ENCODE measurements at regions not wholly inside any gene's neighbourhood (a gene's known extent, or its start where the extent isn't known, plus 50 kb on each side); places are given as distances from the start of the nearest gene placed in this dataset.

- TF ChIP-seq CTCF (IDR thresholded peaks at IDR 0.05): no peak
- no peak for TF ChIP-seq POLR2AphosphoS5 (IDR thresholded peaks at IDR 0.05)
- no peak for TF ChIP-seq POLR2A (IDR thresholded peaks at IDR 0.05)
These were observed 711.7 kb upstream of the SOX9 start for GRCh38 chr17:71409137-71409536.
